Mesenchymal stem cell (in vitro differentiated cells and primary cell): ENCODE measurements at regions not wholly inside any gene's neighbourhood (a gene's known extent, or its start where the extent isn't known, plus 50 kb on each side); places are given as distances from the start of the nearest gene placed in this dataset.
A peak's percentile ranks its signal among the peaks of the same experiment; 100 is the strongest.

Experiments used
- DNase-seq: peaks from one replicate; pipeline ENCODE4 v3.0.0-alpha.2; 2013
- H2AFZ ChIP-seq: one replicate; pipeline ENCODE4 v1.6.1; 2013; ENCODE audit warnings: low read depth, mild to moderate bottlenecking, control low read depth, inconsistent platforms, low read length, moderate library complexity
- H2AK5ac ChIP-seq: 2 replicates; pipeline ENCODE4 v1.6.1; 2013; ENCODE audit warnings: low read length, moderate library complexity, mild to moderate bottlenecking, inconsistent platforms; ENCODE audit not compliant: severe bottlenecking
- H2BK120ac ChIP-seq: one replicate; pipeline ENCODE4 v1.6.1; 2013; ENCODE audit warnings: low read depth, mild to moderate bottlenecking, inconsistent platforms, low read length, moderate library complexity
- H2BK12ac ChIP-seq, 2 experiments: one replicate each; pipeline ENCODE4 v1.6.1; 2013; ENCODE audit warnings: inconsistent platforms in 2 of 2, low read length in 2 of 2, mild to moderate bottlenecking in 2 of 2, moderate library complexity in 2 of 2, control low read depth in 1 of 2
- H2BK15ac ChIP-seq: one replicate; pipeline ENCODE4 v1.6.1; 2013; ENCODE audit warnings: mild to moderate bottlenecking, low read depth, inconsistent platforms; ENCODE audit not compliant: poor library complexity, severe bottlenecking
- H2BK5ac ChIP-seq: 2 replicates; pipeline ENCODE4 v1.6.1; 2013; ENCODE audit warnings: low read depth, mild to moderate bottlenecking, low read length, control low read depth, inconsistent platforms; ENCODE audit not compliant: poor library complexity, severe bottlenecking
- H3K14ac ChIP-seq, 2 experiments: one replicate each; pipeline ENCODE4 v1.6.1; 2013; ENCODE audit warnings: inconsistent platforms in 2 of 2, low read length in 2 of 2, control low read depth in 1 of 2, mild to moderate bottlenecking in 1 of 2, moderate library complexity in 1 of 2
- H3K18ac ChIP-seq, 2 experiments: one replicate each; pipeline ENCODE4 v1.6.1; 2013; ENCODE audit warnings: inconsistent platforms in 2 of 2, low read length in 2 of 2, control low read depth in 1 of 2, low read depth in 1 of 2, mild to moderate bottlenecking in 1 of 2
- H3K23ac ChIP-seq, 2 experiments: one replicate each; pipeline ENCODE4 v1.6.1; 2013; ENCODE audit warnings: inconsistent platforms in 2 of 2, low read length in 2 of 2, mild to moderate bottlenecking in 2 of 2, moderate library complexity in 2 of 2, control low read depth in 1 of 2
- H3K27ac ChIP-seq: 2 replicates; pipeline ENCODE4 v1.5.1; 2013; ENCODE audit warnings: mild to moderate bottlenecking, moderate library complexity, low read length, control low read depth, inconsistent platforms; ENCODE audit not compliant: poor library complexity, severe bottlenecking
- H3K27me3 ChIP-seq, 2 experiments: 2 replicates each; pipeline versions ENCODE4 v1.6.1 to v1.7.0; 2013; ENCODE audit warnings: low read length in 2 of 2, mild to moderate bottlenecking in 2 of 2, moderate library complexity in 2 of 2, control low read depth in 1 of 2, inconsistent platforms in 1 of 2; ENCODE audit not compliant: control insufficient read depth in 1 of 2, insufficient read depth in 1 of 2
- H3K36me3 ChIP-seq, 2 experiments: 2 replicates each; pipeline versions ENCODE4 v1.6.1 to v1.7.0; 2013; ENCODE audit warnings: low read length in 2 of 2, control low read depth in 1 of 2, inconsistent platforms in 1 of 2, low read depth in 1 of 2, mild to moderate bottlenecking in 1 of 2; ENCODE audit not compliant: insufficient read depth in 2 of 2, control insufficient read depth in 1 of 2
- H3K4ac ChIP-seq, 2 experiments: one replicate each; pipeline ENCODE4 v1.6.1; 2013; ENCODE audit warnings: inconsistent platforms in 2 of 2, low read length in 2 of 2, mild to moderate bottlenecking in 2 of 2, moderate library complexity in 2 of 2, control low read depth in 1 of 2, low read depth in 1 of 2
- H3K4me1 ChIP-seq: 2 replicates; pipeline ENCODE4 v1.6.1; 2013; ENCODE audit warnings: low read depth, low read length, control low read depth; ENCODE audit not compliant: control insufficient read depth, insufficient read depth
- H3K4me2 ChIP-seq: 2 replicates; pipeline ENCODE4 v1.6.1; 2013; ENCODE audit warnings: low read length, mild to moderate bottlenecking, inconsistent platforms; ENCODE audit not compliant: poor library complexity, severe bottlenecking
- H3K4me3 ChIP-seq, 2 experiments: 2 replicates each; pipeline versions ENCODE4 v1.5.1 to v1.7.0; 2013; ENCODE audit warnings: low read length in 2 of 2, mild to moderate bottlenecking in 2 of 2, control low read depth in 1 of 2, low read depth in 1 of 2; ENCODE audit not compliant: insufficient read depth in 1 of 2
- H3K79me1 ChIP-seq: replicated peaks from 2 replicates; pipeline ENCODE4 v1.6.1; 2013; ENCODE audit warnings: mild to moderate bottlenecking, control low read depth, low read length, inconsistent platforms; ENCODE audit not compliant: poor library complexity, severe bottlenecking
- H3K9ac ChIP-seq: 2 replicates; pipeline ENCODE4 v1.7.0; 2013; ENCODE audit warnings: mild to moderate bottlenecking, low read length, moderate library complexity
- H3K9me3 ChIP-seq: 2 replicates; pipeline ENCODE4 v1.7.0; 2013; ENCODE audit warnings: mild to moderate bottlenecking, low read length; ENCODE audit not compliant: control insufficient read depth
- H4K8ac ChIP-seq: one replicate; pipeline ENCODE4 v1.6.1; 2013; ENCODE audit warnings: inconsistent platforms, mild to moderate bottlenecking, low read length, moderate library complexity
- H4K91ac ChIP-seq: one replicate; pipeline ENCODE4 v1.6.1; 2013; ENCODE audit warnings: mild to moderate bottlenecking, low read length, inconsistent platforms
- WGBS: methylation state at CpG from one replicate; pipeline ENCODE4 v1.1.7; 2013; ENCODE audit warnings: mixed read lengths; 5-methylcytosine and 5-hydroxymethylcytosine counted together

- no peak overlapping the region for H2BK12ac ChIP-seq
- no peak overlapping the region for H3K27ac ChIP-seq
- no peak overlapping the region for H2BK120ac ChIP-seq
- H3K18ac ChIP-seq, result no peak overlapping the region
- no peak overlapping the region for H4K8ac ChIP-seq
- H2BK15ac ChIP-seq, result no peak overlapping the region
- H3K9ac ChIP-seq, result no peak overlapping the region
- no peaks in the 10 kb centered on the region for H3K27me3 ChIP-seq
- no peak overlapping the region for H2BK5ac ChIP-seq
- no peak overlapping the region for H4K91ac ChIP-seq
- H3K9me3 ChIP-seq, result peaks cover 6% of the 10 kb centered on the region
- no peak overlapping the region for H3K14ac ChIP-seq
- WGBS, result 89% methylated on average over 1 of the region's 2 CpGs
- DNase-seq, result no peak
- H3K36me3 ChIP-seq, result no peaks in the 10 kb centered on the region
- no peak overlapping the region for H3K4me2 ChIP-seq
- H3K4me3 ChIP-seq, result no peak overlapping the region
- no peaks in the 10 kb centered on the region for H3K79me1 ChIP-seq
- no peak overlapping the region for H2AK5ac ChIP-seq
- no peaks in the 10 kb centered on the region for H3K4me1 ChIP-seq
- no peak overlapping the region for H2AFZ ChIP-seq
- no peak overlapping the region for H3K23ac ChIP-seq
- no peak overlapping the region for H3K4ac ChIP-seq
Observed at GRCh38 chr2:76251342-76251741, 540.6 kb upstream of the GCFC2 start.

GRCh38 chr2:76247006-76247405 lies 536.3 kb upstream of the GCFC2 start:
- Histone ChIP-seq H3K14ac (peak overlapping the region in 1 of 2 experiments; percentile 61), H3K9ac (no peak overlapping the region), H3K4me2 (no peak overlapping the region), H2BK120ac (no peak overlapping the region), H3K36me3 (no peaks in the 10 kb centered on the region), H4K8ac (no peak overlapping the region), H3K4me3 (no peak overlapping the region), H3K79me1 (no peaks in the 10 kb centered on the region), H2BK15ac (no peak overlapping the region), H2AFZ (no peak overlapping the region), H2BK5ac (no peak overlapping the region), H4K91ac (no peak overlapping the region), H3K18ac (no peak overlapping the region), H3K27ac (no peak overlapping the region), H3K27me3 (no peaks in the 10 kb centered on the region), H3K4ac (no peak overlapping the region), H2AK5ac (no peak overlapping the region), H3K4me1 (no peaks in the 10 kb centered on the region), H2BK12ac (no peak overlapping the region), H3K9me3 (peaks cover 6% of the 10 kb centered on the region), H3K23ac (no peak overlapping the region)
- WGBS, result 61% methylated on average over 2 of the region's 3 CpGs
- no peak for DNase-seq

- Histone ChIP-seq H3K4me1 (no peaks in the 10 kb centered on the region), H3K4me2 (no peak overlapping the region), H4K8ac (no peak overlapping the region), H3K4ac (no peak overlapping the region), H3K9ac (no peak overlapping the region), H3K18ac (no peak overlapping the region), H3K4me3 (no peak overlapping the region), H3K27ac (no peak overlapping the region), H2BK120ac (no peak overlapping the region), H2BK5ac (no peak overlapping the region), H2BK15ac (no peak overlapping the region), H3K79me1 (no peaks in the 10 kb centered on the region), H3K23ac (no peak overlapping the region), H3K9me3 (no peaks in the 10 kb centered on the region), H2AK5ac (no peak overlapping the region), H2BK12ac (no peak overlapping the region), H2AFZ (no peak overlapping the region), H3K27me3 (no peaks in the 10 kb centered on the region), H4K91ac (no peak overlapping the region), H3K14ac (no peak overlapping the region), H3K36me3 (no peaks in the 10 kb centered on the region)
- no peak for DNase-seq
- 78% methylated on average over 5 of the region's 5 CpGs for WGBS
Observed at GRCh38 chr2:76211991-76212985, 501.6 kb upstream of the GCFC2 start.

GRCh38 chr2:76210551-76210950 lies 499.8 kb upstream of the GCFC2 start:
- Histone ChIP-seq H3K79me1 (no peaks in the 10 kb centered on the region), H2BK120ac (no peak overlapping the region), H3K18ac (no peak overlapping the region), H2AFZ (no peak overlapping the region), H3K4me1 (no peaks in the 10 kb centered on the region), H3K23ac (no peak overlapping the region), H3K36me3 (no peaks in the 10 kb centered on the region), H2AK5ac (no peak overlapping the region), H3K4me2 (no peak overlapping the region), H2BK15ac (no peak overlapping the region), H2BK12ac (no peak overlapping the region), H3K27ac (no peak overlapping the region), H3K9ac (no peak overlapping the region), H3K4me3 (no peak overlapping the region), H3K9me3 (no peaks in the 10 kb centered on the region), H2BK5ac (no peak overlapping the region), H3K14ac (no peak overlapping the region), H4K91ac (no peak overlapping the region), H3K4ac (no peak overlapping the region), H4K8ac (no peak overlapping the region), H3K27me3 (no peaks in the 10 kb centered on the region)
- DNase-seq, result no peak
- WGBS, result 85% methylated on average over 3 of the region's 3 CpGs
